Tongue (tissue), 1 donor: ENCODE measurements at regions not wholly inside any gene's neighbourhood (a gene's known extent, or its start where the extent isn't known, plus 50 kb on each side); places are given as distances from the start of the nearest gene placed in this dataset.
A peak's percentile ranks its signal among the peaks of the same experiment; 100 is the strongest.
"Not testable (repeated sequence)": the region's sequence is repeated elsewhere in the genome, so short reads cannot be mapped to it uniquely, and the experiment has no call there.

ENCODE experiments used
- DNase-seq: peaks from one replicate; pipeline ENCODE4 v3.0.0-alpha.2; 2015

- DNase-seq: peak; percentile 27
Measured at GRCh38 chr4:66000510-66001117, 330.3 kb upstream of the EPHA5 start.

- DNase-seq: no peak
Measured at GRCh38 chr4:65999518-65999871, 329.2 kb upstream of the EPHA5 start.

DNA sequence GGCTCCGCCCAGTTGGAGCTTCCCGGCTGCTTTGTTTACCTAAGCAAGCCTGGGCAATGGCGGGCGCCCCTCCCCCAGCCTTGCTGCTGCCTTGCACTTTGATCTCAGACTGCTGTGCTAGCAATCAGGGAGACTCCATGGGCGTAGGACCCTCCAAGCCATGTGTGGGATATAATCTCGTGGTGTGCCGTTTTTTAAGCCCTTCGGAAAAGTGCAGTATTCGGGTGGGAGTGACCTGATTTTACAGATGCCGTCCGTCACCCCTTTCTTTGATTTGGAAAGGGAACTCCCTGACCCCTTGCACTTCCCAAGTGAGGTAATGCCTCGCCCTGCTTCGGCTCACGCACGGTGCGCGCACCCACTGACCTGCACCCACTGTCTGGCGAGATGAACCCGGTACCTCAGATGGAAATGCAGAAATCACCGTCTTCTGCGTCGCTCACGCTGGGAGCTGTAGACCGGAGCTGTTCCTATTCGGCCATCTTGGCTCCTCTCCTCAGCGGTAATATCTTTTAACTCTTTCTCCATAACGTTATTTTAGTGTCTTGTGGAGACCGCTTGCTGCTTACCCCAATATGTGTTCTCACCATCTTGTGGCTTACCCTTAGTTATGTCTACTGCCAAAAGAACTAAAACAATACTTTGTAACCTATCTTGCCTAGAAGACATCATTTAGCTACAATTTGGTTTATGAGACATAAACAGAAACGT is 328.7 kb upstream of the EPHA5 start:
- not testable (repeated sequence) for DNase-seq

GRCh38 chr4:65983061-65983460 is 312.8 kb upstream of the EPHA5 start:
- peak; percentile 62 for DNase-seq

DNA sequence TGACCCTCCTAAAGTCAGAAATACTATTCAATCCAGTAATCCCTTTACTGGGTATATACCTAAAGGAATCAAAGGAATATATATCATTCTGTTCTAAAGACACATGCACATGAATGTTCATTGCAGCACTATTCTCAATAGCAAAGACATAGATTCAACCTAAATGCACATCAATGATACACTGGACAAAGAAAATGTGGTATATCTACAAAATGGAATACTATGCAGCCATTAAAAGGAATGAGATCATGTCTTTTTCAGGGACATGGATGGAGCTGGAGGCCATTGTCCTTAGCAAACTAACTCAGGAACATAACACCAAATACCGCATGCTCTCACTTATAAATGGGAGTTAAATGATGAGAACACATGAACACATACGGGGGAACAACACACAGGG is 306.0 kb upstream of the EPHA5 start:
- DNase-seq: no peak

GRCh38 chr4:65973186-65973585 is 302.9 kb upstream of the EPHA5 start:
- DNase-seq: no peak

GRCh38 chr4:65971686-65972085 is 301.4 kb upstream of the EPHA5 start:
- no peak for DNase-seq

GRCh38 chr4:65968831-65969558 is 298.7 kb upstream of the EPHA5 start:
- peak; percentile 56 for DNase-seq

DNA sequence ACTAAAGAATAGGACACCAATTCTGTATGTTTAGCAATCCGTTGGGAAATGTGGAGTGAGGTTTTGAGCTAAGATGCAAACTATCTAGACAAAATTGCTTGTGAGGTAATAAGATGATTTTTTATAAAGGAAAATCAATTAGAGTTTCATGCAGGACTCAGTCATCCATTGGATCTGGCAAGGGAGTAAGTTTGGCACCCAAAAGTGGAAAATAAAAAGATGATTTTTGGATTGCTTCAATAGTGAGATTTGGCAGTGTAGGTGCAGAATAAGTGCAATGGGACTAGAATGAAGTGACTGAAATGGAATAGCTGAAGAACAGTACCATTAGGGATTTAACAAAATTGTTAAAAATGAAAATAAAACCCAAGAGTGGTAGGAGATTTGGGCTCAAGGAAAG is 290.5 kb upstream of the EPHA5 start:
- no peak for DNase-seq

DNA sequence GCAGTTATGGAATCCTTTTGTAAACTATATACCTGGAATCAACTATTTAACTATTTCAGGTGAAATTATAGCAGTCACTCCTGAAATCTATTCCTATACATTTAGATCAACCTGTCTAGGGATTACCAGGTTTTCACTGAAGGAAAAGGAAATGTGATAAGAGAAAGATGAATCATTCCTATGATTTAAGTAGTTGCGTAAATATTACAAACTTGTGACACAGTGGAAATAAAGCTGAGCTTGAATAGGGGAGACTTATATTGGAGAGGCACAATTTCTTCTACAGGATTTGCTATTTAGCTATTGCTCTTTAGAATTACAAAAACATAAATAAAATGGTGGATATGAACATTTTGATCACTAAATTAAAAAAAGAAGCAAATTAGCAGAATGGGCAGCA is 284.1 kb upstream of the EPHA5 start:
- no peak for DNase-seq

GRCh38 chr4:65951177-65951576 is 280.9 kb upstream of the EPHA5 start:
- no peak for DNase-seq

DNA sequence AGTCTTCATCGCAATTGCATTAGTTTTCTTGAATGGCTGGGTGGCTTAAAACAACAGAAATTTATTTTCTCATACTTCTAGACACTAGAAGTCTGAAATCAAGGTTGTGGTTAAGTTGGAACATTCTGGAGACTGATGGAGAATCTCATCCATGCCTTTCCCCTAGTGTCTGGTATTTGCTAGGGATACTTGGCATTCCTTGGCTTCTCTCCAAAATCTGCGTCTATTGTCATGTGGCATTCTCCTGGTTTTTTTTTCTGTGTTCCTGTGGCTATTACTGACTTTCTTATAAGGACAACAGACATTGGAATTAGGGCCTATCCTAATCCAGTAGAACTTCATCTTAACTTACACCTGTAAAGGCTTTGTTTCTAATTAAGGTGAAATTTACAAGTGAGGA is 272.8 kb upstream of the EPHA5 start:
- peak; percentile 3 for DNase-seq

- no peak for DNase-seq
Measured at GRCh38 chr4:65924843-65925242, 254.6 kb upstream of the EPHA5 start.

DNA sequence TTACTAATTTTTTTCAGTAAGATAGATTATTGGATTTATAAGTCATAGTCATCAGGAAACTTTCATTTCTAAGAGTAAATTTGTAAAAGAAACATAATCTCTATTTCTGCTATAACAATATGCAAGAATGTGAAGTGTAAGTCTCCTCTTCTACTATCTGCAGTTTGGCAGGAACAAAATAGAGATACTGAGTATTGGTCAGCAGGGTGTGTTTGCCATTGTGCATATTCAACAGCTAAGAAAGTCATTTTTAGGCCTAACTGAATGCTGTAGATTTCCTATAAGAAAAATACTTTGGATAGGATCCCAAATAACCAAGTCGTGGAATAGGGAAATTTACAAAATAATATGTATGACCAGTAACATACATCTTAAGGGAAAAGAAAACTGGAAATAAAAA is 253.3 kb upstream of the EPHA5 start:
- DNase-seq: no peak

- DNase-seq: no peak
Measured at GRCh38 chr4:65921180-65921579, 250.9 kb upstream of the EPHA5 start.

GRCh38 chr4:65918872-65919271 is 248.6 kb upstream of the EPHA5 start:
- no peak for DNase-seq

DNA sequence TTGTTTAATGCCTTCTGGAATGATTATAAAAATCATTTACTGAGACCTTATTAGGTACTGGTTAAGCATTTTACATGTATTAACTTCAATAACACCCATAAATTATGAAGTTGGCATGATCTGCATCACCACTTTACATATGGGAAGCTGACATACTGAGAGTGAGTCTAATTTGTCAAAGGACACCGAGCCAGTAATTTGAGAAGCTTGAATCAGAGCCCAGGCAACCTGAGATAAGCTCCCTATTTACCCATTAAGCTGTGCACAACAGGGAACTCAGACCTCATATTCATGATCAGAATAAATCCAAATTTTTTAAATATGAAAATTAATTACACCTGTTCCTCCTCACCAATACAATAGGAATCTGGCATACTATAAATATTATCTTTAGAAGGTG is 247.9 kb upstream of the EPHA5 start:
- DNase-seq: no peak

- DNase-seq: no peak
Measured at GRCh38 chr4:65917486-65917885, 247.2 kb upstream of the EPHA5 start.

DNA sequence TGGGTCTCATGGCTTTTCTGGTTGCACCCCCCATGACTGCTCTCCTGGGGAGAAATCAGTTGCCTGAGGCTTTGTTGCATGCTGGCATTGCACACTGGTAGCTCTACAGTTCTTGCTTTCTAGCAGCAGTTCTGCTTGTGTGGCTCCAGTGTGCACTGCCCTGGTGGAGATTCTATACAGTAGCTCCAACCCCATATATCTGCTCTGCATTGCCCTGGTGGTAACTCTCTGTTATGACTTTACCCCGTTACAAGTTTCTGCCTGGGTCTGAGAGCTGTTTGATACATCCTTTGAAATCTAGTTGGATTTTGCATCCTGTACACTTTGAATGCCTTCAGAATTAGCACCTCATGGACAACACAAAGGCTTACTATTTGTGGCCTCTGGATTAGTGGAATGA is 241.4 kb upstream of the EPHA5 start:
- no peak for DNase-seq

DNA sequence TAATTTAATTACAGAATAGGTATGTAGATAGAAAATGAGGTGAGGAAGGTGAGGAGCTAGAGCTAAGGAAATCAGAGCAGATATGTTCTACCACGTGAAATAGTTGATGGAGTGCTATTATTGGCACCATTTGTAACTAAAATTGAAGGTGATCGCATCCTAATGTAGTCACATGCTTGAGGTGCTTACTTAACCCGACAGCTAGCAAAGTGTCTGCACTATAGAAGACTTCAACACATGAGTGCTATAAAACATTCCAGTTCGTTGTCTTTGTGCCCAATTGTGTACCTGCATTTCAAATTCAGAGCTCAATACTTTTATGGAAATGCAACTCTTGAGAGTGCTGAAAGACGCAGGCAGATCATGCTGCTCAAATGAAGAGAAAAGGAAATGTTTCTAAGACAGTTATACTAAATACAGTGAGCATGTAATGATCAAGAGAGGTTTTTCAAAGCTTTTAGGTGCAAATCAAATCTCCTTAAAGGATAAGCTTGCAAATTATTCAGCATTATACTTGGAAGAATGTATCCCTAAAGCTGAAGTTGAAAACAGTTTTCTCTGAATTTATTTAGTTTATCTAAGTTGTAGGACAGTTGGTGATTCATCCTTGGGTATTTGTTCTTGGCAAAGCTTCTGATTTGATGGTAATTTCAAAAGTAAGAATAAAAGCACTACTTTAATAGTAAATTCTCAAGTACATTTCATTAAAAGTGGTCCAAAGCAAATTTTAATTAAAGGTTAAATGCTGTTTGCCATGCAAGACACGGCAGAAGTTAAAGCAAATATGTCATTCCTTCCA is 223.9 kb upstream of the EPHA5 start:
- peak; percentile 6 for DNase-seq

DNA sequence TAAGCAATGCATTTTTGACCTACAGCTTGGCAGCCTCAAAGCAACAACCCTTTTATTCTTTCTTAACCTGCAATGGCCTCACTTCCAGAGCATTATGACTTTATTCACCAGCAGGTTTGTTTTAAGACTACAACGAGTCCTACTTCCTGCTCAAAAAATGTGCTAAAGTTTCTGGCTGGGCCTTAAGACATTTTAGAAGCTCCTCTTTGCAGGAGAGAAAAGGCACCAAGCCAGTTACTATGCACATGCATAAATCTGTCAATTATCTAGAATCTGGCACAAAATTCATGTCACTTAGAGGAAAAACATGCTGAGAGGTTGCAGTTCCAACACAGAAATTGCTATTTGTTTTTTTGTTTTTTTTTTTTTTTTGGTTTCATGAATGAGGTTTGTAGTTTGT is 223.0 kb upstream of the EPHA5 start:
- DNase-seq: peak; percentile 59

- DNase-seq: peak; percentile 5
Measured at GRCh38 chr4:65880594-65880993, 210.3 kb upstream of the EPHA5 start.
